ENCODE measurements at regions not wholly inside any gene's neighbourhood (a gene's known extent, or its start where the extent isn't known, plus 50 kb on each side); places are given as distances from the start of the nearest gene placed in this dataset.

GRCh38 chr2:156935616-156936015 lies 321.9 kb upstream of the GALNT5 start:
- no peak for DNase-seq (ENCODE audit: extremely low read depth, insufficient read length)
- no peak for TF ChIP-seq CTCF (IDR thresholded peaks at IDR 0.05; ENCODE audit: insufficient read depth, low read length, poor library complexity, severe bottlenecking)
- Histone ChIP-seq H3K36me3 (ENCODE audit: control insufficient read depth, insufficient read depth, low read length) (no peaks in the 10 kb centered on the region), H3K4me3 (replicated peaks; ENCODE audit: low read depth, low read length) (no peak overlapping the region), H3K27me3 (replicated peaks; ENCODE audit: control insufficient read depth, insufficient read depth, low read length) (no peaks in the 10 kb centered on the region)

- TF ChIP-seq CTCF (IDR thresholded peaks at IDR 0.05; ENCODE audit: insufficient read depth, low read length, poor library complexity, severe bottlenecking): no peak
- Histone ChIP-seq H3K27me3 (replicated peaks; ENCODE audit: control insufficient read depth, insufficient read depth, low read length) (no peaks in the 10 kb centered on the region), H3K36me3 (ENCODE audit: control insufficient read depth, insufficient read depth, low read length) (no peaks in the 10 kb centered on the region), H3K4me3 (replicated peaks; ENCODE audit: low read depth, low read length) (no peak overlapping the region)
- DNase-seq (ENCODE audit: extremely low read depth, insufficient read length): no peak
These were observed 320.1 kb upstream of the GALNT5 start for GRCh38 chr2:156937430-156937829.

GRCh38 chr2:156944871-156945270 lies 312.6 kb upstream of the GALNT5 start:
- Histone ChIP-seq H3K36me3 (ENCODE audit: control insufficient read depth, insufficient read depth, low read length) (no peaks in the 10 kb centered on the region), H3K27me3 (replicated peaks; ENCODE audit: control insufficient read depth, insufficient read depth, low read length) (no peaks in the 10 kb centered on the region), H3K4me3 (replicated peaks; ENCODE audit: low read depth, low read length) (no peak overlapping the region)
- no peak for TF ChIP-seq CTCF (IDR thresholded peaks at IDR 0.05; ENCODE audit: insufficient read depth, low read length, poor library complexity, severe bottlenecking)
- DNase-seq (ENCODE audit: extremely low read depth, insufficient read length): no peak

- H3K27me3 ChIP-seq (replicated peaks; ENCODE audit: control insufficient read depth, insufficient read depth, low read length): no peaks in the 10 kb centered on the region
- no peak for DNase-seq (ENCODE audit: extremely low read depth, insufficient read length)
- no peaks in the 10 kb centered on the region for H3K36me3 ChIP-seq (ENCODE audit: control insufficient read depth, insufficient read depth, low read length)
- H3K4me3 ChIP-seq (replicated peaks; ENCODE audit: low read depth, low read length): no peak overlapping the region
- no peak for TF ChIP-seq CTCF (IDR thresholded peaks at IDR 0.05; ENCODE audit: insufficient read depth, low read length, poor library complexity, severe bottlenecking)
These were observed 310.2 kb upstream of the GALNT5 start for GRCh38 chr2:156947261-156947660.

- no peaks in the 10 kb centered on the region for H3K27me3 ChIP-seq (replicated peaks; ENCODE audit: control insufficient read depth, insufficient read depth, low read length)
- DNase-seq (ENCODE audit: extremely low read depth, insufficient read length): no peak
- H3K36me3 ChIP-seq (ENCODE audit: control insufficient read depth, insufficient read depth, low read length): no peaks in the 10 kb centered on the region
- no peak for TF ChIP-seq CTCF (IDR thresholded peaks at IDR 0.05; ENCODE audit: insufficient read depth, low read length, poor library complexity, severe bottlenecking)
- no peak overlapping the region for H3K4me3 ChIP-seq (replicated peaks; ENCODE audit: low read depth, low read length)
These were observed 301.8 kb upstream of the GALNT5 start for GRCh38 chr2:156955701-156956100.

- Histone ChIP-seq H3K36me3 (ENCODE audit: control insufficient read depth, insufficient read depth, low read length) (no peaks in the 10 kb centered on the region), H3K4me3 (replicated peaks; ENCODE audit: low read depth, low read length) (no peak overlapping the region), H3K27me3 (replicated peaks; ENCODE audit: control insufficient read depth, insufficient read depth, low read length) (no peaks in the 10 kb centered on the region)
- TF ChIP-seq CTCF (IDR thresholded peaks at IDR 0.05; ENCODE audit: insufficient read depth, low read length, poor library complexity, severe bottlenecking): no peak
- no peak for DNase-seq (ENCODE audit: extremely low read depth, insufficient read length)
These were observed 301.3 kb upstream of the GALNT5 start for GRCh38 chr2:156956161-156956560.

Measured in GM06990 (cell line).